BJ (cell line): ENCODE measurements at regions not wholly inside any gene's neighbourhood (a gene's known extent, or its start where the extent isn't known, plus 50 kb on each side); places are given as distances from the start of the nearest gene placed in this dataset.

Source experiments
- CTCF ChIA-PET: fragments of 350-600 bp; formaldehyde crosslinking; extraction: SDS; loops from one replicate; lab custom pipeline; 2021; ENCODE audit warnings: antibody characterized with exemption, inconsistent platforms; lab: Yijun Ruan, JAX
- POLR2A ChIA-PET: fragments of 300-600 bp; sonication (Branson Sonifier 250); formaldehyde crosslinking; extraction: SDS; loops from one replicate; lab custom pipeline; 2021; ENCODE audit warnings: antibody characterized with exemption; lab: Charles Lee
- DNase-seq: peaks from one replicate; pipeline ENCODE4 v3.0.0-alpha.2; 2011; ENCODE audit warnings: low read depth
- H3K27me3 ChIP-seq: 2 replicates; pipeline ENCODE4 v1.6.0; 2011; ENCODE audit warnings: low read length; ENCODE audit not compliant: control insufficient read depth, insufficient read depth
- H3K36me3 ChIP-seq: 2 replicates; pipeline ENCODE4 v1.5.1; 2011; ENCODE audit warnings: low read length; ENCODE audit not compliant: control insufficient read depth, insufficient read depth
- H3K4me3 ChIP-seq: 2 replicates; pipeline ENCODE4 v1.5.1; 2011; ENCODE audit warnings: low read depth, mild to moderate bottlenecking, control low read depth, low read length
- CTCF ChIP-seq: IDR thresholded peaks from 2 replicates; pipeline ENCODE4 v1.5.1; 2011; ENCODE audit warnings: low read depth, mild to moderate bottlenecking, control low read depth, inconsistent platforms, low read length, moderate library complexity; ENCODE audit not compliant: insufficient read depth

- Histone ChIP-seq H3K4me3 (no peak overlapping the region), H3K36me3 (no peaks in the 10 kb centered on the region), H3K27me3 (no peaks in the 10 kb centered on the region)
- DNase-seq, result no peak
- CTCF ChIA-PET, result no interaction called here
- POLR2A ChIA-PET, result no interaction called here
- TF ChIP-seq CTCF, result no peak
Measured at GRCh38 chr11:106236295-106236694, 158.8 kb downstream of the AASDHPPT start.

- H3K27me3 ChIP-seq, result no peaks in the 10 kb centered on the region; the same call in 1 of the 2 replicates
- H3K4me3 ChIP-seq, result no peak overlapping the region
- TF ChIP-seq CTCF, result no peak
- no peak for DNase-seq
- POLR2A ChIA-PET, result no interaction called here
- no peaks in the 10 kb centered on the region for H3K36me3 ChIP-seq
- CTCF ChIA-PET, result no interaction called here
Measured at GRCh38 chr11:106238704-106239360, 161.4 kb downstream of the AASDHPPT start.

- CTCF ChIA-PET, result interaction anchor here (0.5 kb wide), 1 partner anchor 78 kb away, joined by 3 read pairs; no protein-coding TSS in a partner anchor
- no peak for DNase-seq
- no peak for TF ChIP-seq CTCF
- Histone ChIP-seq H3K4me3 (no peak overlapping the region), H3K27me3 (no peaks in the 10 kb centered on the region; the same call in 1 of the 2 replicates), H3K36me3 (no peaks in the 10 kb centered on the region)
- POLR2A ChIA-PET, result no interaction called here
Measured at GRCh38 chr11:106241601-106242257, 164.3 kb downstream of the AASDHPPT start.

- POLR2A ChIA-PET, result no interaction called here
- DNase-seq, result no peak
- CTCF ChIA-PET, result no interaction called here
- no peak overlapping the region for H3K4me3 ChIP-seq
- no peaks in the 10 kb centered on the region; the same call in 1 of the 2 replicates for H3K27me3 ChIP-seq
- TF ChIP-seq CTCF, result no peak
- no peaks in the 10 kb centered on the region for H3K36me3 ChIP-seq
Measured at GRCh38 chr11:106242718-106243415, 165.4 kb downstream of the AASDHPPT start.

- no peaks in the 10 kb centered on the region for H3K36me3 ChIP-seq
- POLR2A ChIA-PET, result no interaction called here
- H3K4me3 ChIP-seq, result no peak overlapping the region
- DNase-seq, result no peak
- TF ChIP-seq CTCF, result no peak
- no peaks in the 10 kb centered on the region; the same call in 1 of the 2 replicates for H3K27me3 ChIP-seq
- CTCF ChIA-PET, result interaction anchor here (1.6 kb wide), 1 partner anchor 31 kb away, joined by 4 read pairs; no protein-coding TSS in a partner anchor
Measured at GRCh38 chr11:106246495-106246894, 169.0 kb downstream of the AASDHPPT start.
